ENCODE measurements at regions not wholly inside any gene's neighbourhood (a gene's known extent, or its start where the extent isn't known, plus 50 kb on each side); places are given as distances from the start of the nearest gene placed in this dataset.

GRCh38 chr2:215658635-215659305, 222.9 kb upstream of the FN1 start:
- Histone ChIP-seq H3K4me3 (no peak overlapping the region), H3K27me3 (no peaks in the 10 kb centered on the region), H3K27ac (peak overlapping the region in 1 of 4 donors; percentile 60), H3K36me3 (no peaks in the 10 kb centered on the region), H3K4me1 (no peaks in the 10 kb centered on the region), H3K9me3 (no peaks in the 10 kb centered on the region)
- TF ChIP-seq POLR2A (IDR thresholded peaks at IDR 0.05), result no peak
- no peak for TF ChIP-seq CTCF (IDR thresholded peaks at IDR 0.05)
- no peak for DNase-seq

GRCh38 chr2:215657844-215658243, 222.0 kb upstream of the FN1 start:
- H3K27ac ChIP-seq, result peak overlapping the region in 1 of 4 donors; percentile 60
- no peak overlapping the region for H3K4me3 ChIP-seq
- no peaks in the 10 kb centered on the region for H3K27me3 ChIP-seq
- no peaks in the 10 kb centered on the region for H3K36me3 ChIP-seq
- TF ChIP-seq POLR2A (IDR thresholded peaks at IDR 0.05) (no peak), CTCF (IDR thresholded peaks at IDR 0.05) (no peak)
- no peaks in the 10 kb centered on the region for H3K9me3 ChIP-seq
- DNase-seq, result no peak
- H3K4me1 ChIP-seq, result no peaks in the 10 kb centered on the region

- H3K4me1 ChIP-seq, result no peaks in the 10 kb centered on the region
- H3K9me3 ChIP-seq, result no peaks in the 10 kb centered on the region
- H3K36me3 ChIP-seq, result no peaks in the 10 kb centered on the region
- no peak overlapping the region for H3K4me3 ChIP-seq
- no peaks in the 10 kb centered on the region for H3K27me3 ChIP-seq
- TF ChIP-seq CTCF (IDR thresholded peaks at IDR 0.05), result no peak
- no peak for TF ChIP-seq POLR2A (IDR thresholded peaks at IDR 0.05)
- no peak for DNase-seq
- no peak overlapping the region for H3K27ac ChIP-seq
Measured at GRCh38 chr2:215654148-215654819, 218.4 kb upstream of the FN1 start.

GRCh38 chr2:215653344-215654030, 217.6 kb upstream of the FN1 start:
- no peak overlapping the region for H3K27ac ChIP-seq
- H3K9me3 ChIP-seq, result no peaks in the 10 kb centered on the region
- H3K4me1 ChIP-seq, result no peaks in the 10 kb centered on the region
- H3K27me3 ChIP-seq, result no peaks in the 10 kb centered on the region
- no peak for DNase-seq
- no peak overlapping the region for H3K4me3 ChIP-seq
- no peaks in the 10 kb centered on the region for H3K36me3 ChIP-seq
- TF ChIP-seq POLR2A (IDR thresholded peaks at IDR 0.05) (no peak), CTCF (IDR thresholded peaks at IDR 0.05) (no peak)

- no peak for DNase-seq
- H3K27me3 ChIP-seq, result no peaks in the 10 kb centered on the region
- no peaks in the 10 kb centered on the region for H3K4me1 ChIP-seq
- H3K27ac ChIP-seq, result no peak overlapping the region
- H3K9me3 ChIP-seq, result no peaks in the 10 kb centered on the region
- H3K4me3 ChIP-seq, result no peak overlapping the region
- no peaks in the 10 kb centered on the region for H3K36me3 ChIP-seq
- TF ChIP-seq CTCF (IDR thresholded peaks at IDR 0.05) (no peak), POLR2A (IDR thresholded peaks at IDR 0.05) (no peak)
Measured at GRCh38 chr2:215652388-215652787, 216.5 kb upstream of the FN1 start.
